WTC11 (cell line): ENCODE measurements at regions not wholly inside any gene's neighbourhood (a gene's known extent, or its start where the extent isn't known, plus 50 kb on each side); places are given as distances from the start of the nearest gene placed in this dataset.

Experiments
- ATAC-seq: fragments of 200-7000 bp; cut with Tn5 transposase; 2 replicates; pipeline ENCODE4 v1.10.0; 2021; ENCODE audit warnings: mild to moderate bottlenecking, moderate library complexity
- CTCF ChIA-PET: fragments of 300-600 bp; sonication (Branson Sonifier 250); formaldehyde crosslinking; loops from one replicate; lab custom pipeline; 2021; ENCODE audit warnings: antibody characterized with exemption; lab: Charles Lee
- POLR2A ChIA-PET: fragments of 350-600 bp; sonication (Branson Sonifier 250); formaldehyde crosslinking; loops from one replicate; lab custom pipeline; 2021; ENCODE audit warnings: antibody characterized with exemption; lab: Charles Lee
- DNase-seq: peaks from one replicate; pipeline ENCODE4 v3.0.0; 2021; ENCODE audit warnings: low spot score
- H3K27ac Mint-ChIP-seq: 2 replicates; pipeline ENCODE4 v1.8.0; 2021; ENCODE audit warnings: mixed read lengths
- H3K27me3 Mint-ChIP-seq: 2 replicates; pipeline ENCODE4 v1.8.0; 2021; ENCODE audit warnings: low read depth, mild to moderate bottlenecking, moderate library complexity, mixed read lengths
- H3K36me3 Mint-ChIP-seq: 2 replicates; pipeline ENCODE4 v1.8.0; 2021; ENCODE audit warnings: mixed read lengths
- H3K4me1 Mint-ChIP-seq: 2 replicates; pipeline ENCODE4 v1.8.0; 2022; ENCODE audit warnings: mixed read lengths
- H3K4me3 Mint-ChIP-seq: 2 replicates; pipeline ENCODE4 v1.8.0; 2021; ENCODE audit warnings: mild to moderate bottlenecking, moderate library complexity, mixed read lengths
- H3K9me3 Mint-ChIP-seq: 2 replicates; pipeline ENCODE4 v1.8.0; 2021; ENCODE audit warnings: mixed read lengths
- AFF4 ChIP-seq: sonication (generic); formaldehyde crosslinking; IDR thresholded peaks from 2 replicates; pipeline ENCODE4 v1.8.1; 2023; ENCODE audit warnings: mild to moderate bottlenecking, missing genetic modification reagents, borderline replicate concordance
- GABPB1 ChIP-seq: sonication (generic); formaldehyde crosslinking; IDR thresholded peaks from 2 replicates; pipeline ENCODE4 v1.8.1; 2023; ENCODE audit warnings: mild to moderate bottlenecking, missing genetic modification reagents
- GTF2I ChIP-seq: fragments of 250-450 bp; sonication (Bioruptor Pico); conservative IDR thresholded peaks from 2 replicates; pipeline ENCODE4 v1.4.0; 2021; ENCODE audit warnings: mild to moderate bottlenecking
- KAT7 ChIP-seq: sonication (generic); formaldehyde crosslinking; IDR thresholded peaks from 2 replicates; pipeline ENCODE4 v1.8.1; 2023; ENCODE audit warnings: missing genetic modification reagents, mild to moderate bottlenecking, borderline replicate concordance
- MXD4 ChIP-seq: fragments of 250-450 bp; sonication (Bioruptor Pico); IDR thresholded peaks from 2 replicates; pipeline ENCODE4 v1.8.0; 2021; ENCODE audit warnings: mild to moderate bottlenecking, moderate library complexity, borderline replicate concordance
- NFYB ChIP-seq: sonication (generic); formaldehyde crosslinking; conservative IDR thresholded peaks from 2 replicates; pipeline ENCODE4 v1.8.0; 2022; ENCODE audit warnings: low read depth, missing genetic modification reagents
- RORB ChIP-seq: fragments of 250-450 bp; sonication (Bioruptor Pico); IDR thresholded peaks from 2 replicates; pipeline ENCODE4 v1.9.0; 2021; ENCODE audit warnings: mild to moderate bottlenecking
- STAT6 ChIP-seq: sonication (generic); formaldehyde crosslinking; conservative IDR thresholded peaks from 2 replicates; pipeline ENCODE4 v1.8.1; 2023; ENCODE audit warnings: mild to moderate bottlenecking, low read depth, missing genetic modification reagents, moderate library complexity
- TP53 ChIP-seq: sonication (generic); formaldehyde crosslinking; IDR thresholded peaks from 2 replicates; pipeline ENCODE4 v1.8.1; 2023; ENCODE audit warnings: mild to moderate bottlenecking, missing genetic modification reagents
- USF1 ChIP-seq: sonication (generic); formaldehyde crosslinking; IDR thresholded peaks from 2 replicates; pipeline ENCODE4 v1.8.0; 2022; ENCODE audit warnings: mild to moderate bottlenecking, missing genetic modification reagents
- ZNF138 ChIP-seq: sonication (generic); formaldehyde crosslinking; conservative IDR thresholded peaks from 2 replicates; pipeline ENCODE4 v1.8.1; 2022; ENCODE audit warnings: mild to moderate bottlenecking, moderate library complexity, missing genetic modification reagents
- ZNF425 ChIP-seq: fragments of 250-450 bp; sonication (Bioruptor Pico); conservative IDR thresholded peaks from 2 replicates; pipeline ENCODE4 v1.9.0; 2021; ENCODE audit warnings: mild to moderate bottlenecking
- ZNF671 ChIP-seq: fragments of 250-450 bp; sonication (Bioruptor Pico); IDR thresholded peaks from 2 replicates; pipeline ENCODE4 v1.8.0; 2021; ENCODE audit warnings: mild to moderate bottlenecking
- TF ChIP-seq, protein P1 (sequence below): sonication (generic); formaldehyde crosslinking; IDR thresholded peaks from 2 replicates; pipeline ENCODE4 v1.8.0; 2022; ENCODE audit warnings: mild to moderate bottlenecking, missing genetic modification reagents
- TF ChIP-seq, protein P2 (sequence below): sonication (generic); formaldehyde crosslinking; IDR thresholded peaks from 2 replicates; pipeline ENCODE4 v1.8.0; 2022; ENCODE audit warnings: mild to moderate bottlenecking, missing genetic modification reagents
- TF ChIP-seq, protein P3 (sequence below): fragments of 250-450 bp; sonication (Bioruptor Pico); IDR thresholded peaks from 2 replicates; pipeline ENCODE4 v1.9.0; 2021; ENCODE audit warnings: mild to moderate bottlenecking
- TF ChIP-seq, protein P4 (sequence below): fragments of 250-450 bp; sonication (Bioruptor Pico); IDR thresholded peaks from 2 replicates; pipeline ENCODE4 v2.1.2; 2022; ENCODE audit warnings: mild to moderate bottlenecking, moderate library complexity

GRCh38 chr1:87204441-87204840, 124.2 kb upstream of the LMO4 start (continued):
- TF ChIP-seq ZNF425 (no peak), MXD4 (CRISPR knock-in tag) (no peak), NFYB (no peak), ZNF671 (no peak), GTF2I (CRISPR knock-in tag) (no peak)
- TF ChIP-seq, protein P1, sequence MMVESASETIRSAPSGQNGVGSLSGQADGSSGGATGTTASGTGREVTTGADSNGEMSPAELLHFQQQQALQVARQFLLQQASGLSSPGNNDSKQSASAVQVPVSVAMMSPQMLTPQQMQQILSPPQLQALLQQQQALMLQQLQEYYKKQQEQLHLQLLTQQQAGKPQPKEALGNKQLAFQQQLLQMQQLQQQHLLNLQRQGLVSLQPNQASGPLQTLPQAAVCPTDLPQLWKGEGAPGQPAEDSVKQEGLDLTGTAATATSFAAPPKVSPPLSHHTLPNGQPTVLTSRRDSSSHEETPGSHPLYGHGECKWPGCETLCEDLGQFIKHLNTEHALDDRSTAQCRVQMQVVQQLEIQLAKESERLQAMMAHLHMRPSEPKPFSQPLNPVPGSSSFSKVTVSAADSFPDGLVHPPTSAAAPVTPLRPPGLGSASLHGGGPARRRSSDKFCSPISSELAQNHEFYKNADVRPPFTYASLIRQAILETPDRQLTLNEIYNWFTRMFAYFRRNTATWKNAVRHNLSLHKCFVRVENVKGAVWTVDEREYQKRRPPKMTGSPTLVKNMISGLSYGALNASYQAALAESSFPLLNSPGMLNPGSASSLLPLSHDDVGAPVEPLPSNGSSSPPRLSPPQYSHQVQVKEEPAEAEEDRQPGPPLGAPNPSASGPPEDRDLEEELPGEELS, result no peak
- TF ChIP-seq, protein P2, sequence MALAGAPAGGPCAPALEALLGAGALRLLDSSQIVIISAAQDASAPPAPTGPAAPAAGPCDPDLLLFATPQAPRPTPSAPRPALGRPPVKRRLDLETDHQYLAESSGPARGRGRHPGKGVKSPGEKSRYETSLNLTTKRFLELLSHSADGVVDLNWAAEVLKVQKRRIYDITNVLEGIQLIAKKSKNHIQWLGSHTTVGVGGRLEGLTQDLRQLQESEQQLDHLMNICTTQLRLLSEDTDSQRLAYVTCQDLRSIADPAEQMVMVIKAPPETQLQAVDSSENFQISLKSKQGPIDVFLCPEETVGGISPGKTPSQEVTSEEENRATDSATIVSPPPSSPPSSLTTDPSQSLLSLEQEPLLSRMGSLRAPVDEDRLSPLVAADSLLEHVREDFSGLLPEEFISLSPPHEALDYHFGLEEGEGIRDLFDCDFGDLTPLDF (CRISPR knock-in tag), result no peak

GRCh38 chr1:87204921-87205320, 123.8 kb upstream of the LMO4 start:
- ChIA-PET POLR2A (no interaction called here), CTCF (no interaction called here)
- no peak overlapping the region for H3K4me3 Mint-ChIP-seq
- H3K27ac Mint-ChIP-seq, result no peak overlapping the region
- peaks cover 2% of the 10 kb centered on the region for H3K27me3 Mint-ChIP-seq
- H3K36me3 Mint-ChIP-seq, result no peaks in the 10 kb centered on the region
- DNase-seq (no peak), ATAC-seq (no peak)
- peaks cover 34% of the 10 kb centered on the region for H3K4me1 Mint-ChIP-seq
- H3K9me3 Mint-ChIP-seq, result peaks cover 10% of the 10 kb centered on the region
- TF ChIP-seq STAT6 (CRISPR knock-in tag) (no peak), TP53 (CRISPR knock-in tag) (no peak), GABPB1 (CRISPR knock-in tag) (no peak), GTF2I (CRISPR knock-in tag) (no peak), KAT7 (CRISPR knock-in tag) (no peak), AFF4 (CRISPR knock-in tag) (no peak), RORB (CRISPR knock-in tag) (no peak), USF1 (no peak), ZNF138 (CRISPR knock-in tag) (no peak)
- TF ChIP-seq, protein P1, result no peak
- TF ChIP-seq, protein P3, sequence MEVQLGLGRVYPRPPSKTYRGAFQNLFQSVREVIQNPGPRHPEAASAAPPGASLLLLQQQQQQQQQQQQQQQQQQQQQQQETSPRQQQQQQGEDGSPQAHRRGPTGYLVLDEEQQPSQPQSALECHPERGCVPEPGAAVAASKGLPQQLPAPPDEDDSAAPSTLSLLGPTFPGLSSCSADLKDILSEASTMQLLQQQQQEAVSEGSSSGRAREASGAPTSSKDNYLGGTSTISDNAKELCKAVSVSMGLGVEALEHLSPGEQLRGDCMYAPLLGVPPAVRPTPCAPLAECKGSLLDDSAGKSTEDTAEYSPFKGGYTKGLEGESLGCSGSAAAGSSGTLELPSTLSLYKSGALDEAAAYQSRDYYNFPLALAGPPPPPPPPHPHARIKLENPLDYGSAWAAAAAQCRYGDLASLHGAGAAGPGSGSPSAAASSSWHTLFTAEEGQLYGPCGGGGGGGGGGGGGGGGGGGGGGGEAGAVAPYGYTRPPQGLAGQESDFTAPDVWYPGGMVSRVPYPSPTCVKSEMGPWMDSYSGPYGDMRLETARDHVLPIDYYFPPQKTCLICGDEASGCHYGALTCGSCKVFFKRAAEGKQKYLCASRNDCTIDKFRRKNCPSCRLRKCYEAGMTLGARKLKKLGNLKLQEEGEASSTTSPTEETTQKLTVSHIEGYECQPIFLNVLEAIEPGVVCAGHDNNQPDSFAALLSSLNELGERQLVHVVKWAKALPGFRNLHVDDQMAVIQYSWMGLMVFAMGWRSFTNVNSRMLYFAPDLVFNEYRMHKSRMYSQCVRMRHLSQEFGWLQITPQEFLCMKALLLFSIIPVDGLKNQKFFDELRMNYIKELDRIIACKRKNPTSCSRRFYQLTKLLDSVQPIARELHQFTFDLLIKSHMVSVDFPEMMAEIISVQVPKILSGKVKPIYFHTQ, result no peak
- TF ChIP-seq, protein P4, sequence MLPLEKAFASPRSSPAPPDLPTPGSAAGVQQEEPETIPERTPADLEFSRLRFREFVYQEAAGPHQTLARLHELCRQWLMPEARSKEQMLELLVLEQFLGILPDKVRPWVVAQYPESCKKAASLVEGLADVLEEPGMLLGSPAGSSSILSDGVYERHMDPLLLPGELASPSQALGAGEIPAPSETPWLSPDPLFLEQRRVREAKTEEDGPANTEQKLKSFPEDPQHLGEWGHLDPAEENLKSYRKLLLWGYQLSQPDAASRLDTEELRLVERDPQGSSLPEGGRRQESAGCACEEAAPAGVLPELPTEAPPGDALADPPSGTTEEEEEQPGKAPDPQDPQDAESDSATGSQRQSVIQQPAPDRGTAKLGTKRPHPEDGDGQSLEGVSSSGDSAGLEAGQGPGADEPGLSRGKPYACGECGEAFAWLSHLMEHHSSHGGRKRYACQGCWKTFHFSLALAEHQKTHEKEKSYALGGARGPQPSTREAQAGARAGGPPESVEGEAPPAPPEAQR (CRISPR knock-in tag), result no peak
